GM23248 (cell line): ENCODE measurements at regions not wholly inside any gene's neighbourhood (a gene's known extent, or its start where the extent isn't known, plus 50 kb on each side); places are given as distances from the start of the nearest gene placed in this dataset.
"Not testable (repeated sequence)": the region's sequence is repeated elsewhere in the genome, so short reads cannot be mapped to it uniquely, and the experiment has no call there.

Experiments used
- DNase-seq: peaks from one replicate; pipeline ENCODE4 v3.0.0-alpha.2; 2015
- H2AFZ ChIP-seq: fragments of 200-600 bp; sonication (generic); 2 replicates; pipeline ENCODE4 v1.6.1; 2016; ENCODE audit warnings: antibody characterized with exemption
- H3F3A ChIP-seq: fragments of 200-600 bp; sonication (generic); 2 replicates; pipeline ENCODE4 v1.6.1; 2016; ENCODE audit warnings: mild to moderate bottlenecking, antibody characterized with exemption, mixed run types; ENCODE audit not compliant: insufficient read depth
- H3K27ac ChIP-seq: fragments of 200-600 bp; sonication (generic); 2 replicates; pipeline ENCODE4 v1.5.1; 2016; ENCODE audit warnings: mild to moderate bottlenecking
- H3K27me3 ChIP-seq: fragments of 200-600 bp; sonication (generic); replicated peaks from 2 replicates; pipeline ENCODE4 v1.6.1; 2016; ENCODE audit warnings: mild to moderate bottlenecking; ENCODE audit not compliant: insufficient read depth
- H3K36me3 ChIP-seq: fragments of 200-600 bp; sonication (generic); 2 replicates; pipeline ENCODE4 v1.6.1; 2016; ENCODE audit warnings: low read depth, mild to moderate bottlenecking
- H3K4me1 ChIP-seq: fragments of 200-600 bp; sonication (generic); 2 replicates; pipeline ENCODE4 v1.6.1; 2016; ENCODE audit warnings: mild to moderate bottlenecking; ENCODE audit not compliant: insufficient read depth
- H3K4me2 ChIP-seq: fragments of 200-600 bp; sonication (generic); one replicate; pipeline ENCODE4 v1.6.1; 2016; ENCODE audit warnings: mild to moderate bottlenecking; ENCODE audit not compliant: unreplicated experiment
- H3K4me3 ChIP-seq: fragments of 200-600 bp; sonication (generic); 2 replicates; pipeline ENCODE4 v1.5.1; 2016; ENCODE audit warnings: mild to moderate bottlenecking
- H3K79me2 ChIP-seq: fragments of 200-600 bp; sonication (generic); 2 replicates; pipeline ENCODE4 v1.6.1; 2016; ENCODE audit warnings: mild to moderate bottlenecking; ENCODE audit not compliant: insufficient read depth
- H3K9ac ChIP-seq: fragments of 200-600 bp; sonication (generic); 2 replicates; pipeline ENCODE4 v1.6.1; 2016; ENCODE audit warnings: mild to moderate bottlenecking
- H3K9me2 ChIP-seq: fragments of 200-600 bp; sonication (generic); 2 replicates; pipeline ENCODE4 v1.6.1; 2016; ENCODE audit warnings: mixed run types, mild to moderate bottlenecking, moderate library complexity; ENCODE audit not compliant: insufficient read depth
- H3K9me3 ChIP-seq: fragments of 200-600 bp; sonication (generic); one replicate; pipeline ENCODE4 v1.6.1; 2017; ENCODE audit warnings: low read depth
- H4K20me1 ChIP-seq: fragments of 200-600 bp; sonication (generic); 2 replicates; pipeline ENCODE4 v1.6.0; 2016; ENCODE audit not compliant: insufficient read depth
- EZH2 ChIP-seq: fragments of 200-600 bp; sonication (generic); IDR thresholded peaks from 2 replicates; pipeline ENCODE4 v1.6.1; 2018; ENCODE audit warnings: antibody characterized with exemption, mild to moderate bottlenecking; ENCODE audit not compliant: insufficient read depth, poor library complexity, severe bottlenecking
- EZH2phosphoT487 ChIP-seq: fragments of 200-600 bp; sonication (generic); IDR thresholded peaks from 2 replicates; pipeline ENCODE4 v1.6.1; 2018; ENCODE audit warnings: antibody characterized with exemption, moderate library complexity, mild to moderate bottlenecking, low read depth; ENCODE audit not compliant: insufficient read depth
- whole genome bisulfite sequencing, 2 experiments: methylation state at CpG; one replicate each; pipeline ENCODE4 v1.1.6; 2015 to 2017; ENCODE audit warnings: low lambda C conversion rate in 2 of 2, low coverage in 1 of 2; ENCODE audit errors: missing lambda C conversion rate in 2 of 2; 5-methylcytosine and 5-hydroxymethylcytosine counted together
- in situ Hi-C: fragments of 300-500 bp; cut with MboI; formaldehyde crosslinking; loops from 2 replicates; pipeline ENCODE4 v1.15.0; 2020

- Histone ChIP-seq H2AFZ (no peak overlapping the region; the same call in 1 of the 2 replicates), H3K27ac (peak overlapping the region; percentile 67)
- DNase-seq: no peak
These were observed 234.0 kb upstream of the SLIT2 start for GRCh38 chr4:20017777-20018115.

GRCh38 chr4:20017070-20017776 lies 234.5 kb upstream of the SLIT2 start:
- peak overlapping the region; percentile 41 for H3K9ac ChIP-seq
- peak; percentile 86 for DNase-seq

More at GRCh38 chr4:20017777-20018115, 234.0 kb upstream of the SLIT2 start:
- H3K36me3 ChIP-seq: no peaks in the 10 kb centered on the region
- H3F3A ChIP-seq: peaks cover 34% of the 10 kb centered on the region
- H3K79me2 ChIP-seq: no peaks in the 10 kb centered on the region
- H3K9me3 ChIP-seq: no peaks in the 10 kb centered on the region
- H3K4me1 ChIP-seq: peaks cover 32% of the 10 kb centered on the region
- peak overlapping the region; percentile 43 for H3K4me3 ChIP-seq
- 36 to 39% methylated on average over 3 of the region's 3 CpGs for WGBS, 2 experiments
- TF ChIP-seq EZH2phosphoT487 (no peak), EZH2 (no peak)
- peak overlapping the region; percentile 41; the same call in 1 of the 2 replicates for H3K9ac ChIP-seq
- H4K20me1 ChIP-seq: no peaks in the 10 kb centered on the region
- in situ Hi-C loops: no loop called here
- H3K27me3 ChIP-seq: no peaks in the 10 kb centered on the region
- H3K9me2 ChIP-seq: no peaks in the 10 kb centered on the region
- H3K4me2 ChIP-seq: peak overlapping the region; percentile 32

GRCh38 chr4:20015636-20016224 lies 236.0 kb upstream of the SLIT2 start:
- Histone ChIP-seq H2AFZ (no peak overlapping the region), H4K20me1 (no peaks in the 10 kb centered on the region), H3K36me3 (no peaks in the 10 kb centered on the region), H3F3A (peaks cover 39% of the 10 kb centered on the region), H3K4me2 (no peak overlapping the region), H3K79me2 (no peaks in the 10 kb centered on the region), H3K9ac (no peak overlapping the region), H3K27me3 (no peaks in the 10 kb centered on the region), H3K27ac (no peak overlapping the region), H3K4me3 (no peak overlapping the region), H3K4me1 (peaks cover 44% of the 10 kb centered on the region), H3K9me2 (no peaks in the 10 kb centered on the region), H3K9me3 (no peaks in the 10 kb centered on the region)
- in situ Hi-C loops: no loop called here
- DNase-seq: no peak
- TF ChIP-seq EZH2phosphoT487: no peak
- no peak for TF ChIP-seq EZH2
- 83 to 85% methylated on average over 4 of the region's 4 CpGs for WGBS, 2 experiments

More at GRCh38 chr4:20017070-20017776, 234.5 kb upstream of the SLIT2 start:
- in situ Hi-C loops: no loop called here
- H3K4me3 ChIP-seq: peak overlapping the region; percentile 43
- H4K20me1 ChIP-seq: no peaks in the 10 kb centered on the region
- H3K27me3 ChIP-seq: no peaks in the 10 kb centered on the region
- H3K36me3 ChIP-seq: no peaks in the 10 kb centered on the region
- H3K4me1 ChIP-seq: peaks cover 32% of the 10 kb centered on the region
- peak overlapping the region; percentile 67 for H3K27ac ChIP-seq
- no peaks in the 10 kb centered on the region for H3K9me3 ChIP-seq
- H3K4me2 ChIP-seq: peak overlapping the region; percentile 32
- peaks cover 34% of the 10 kb centered on the region for H3F3A ChIP-seq
- H2AFZ ChIP-seq: no peak overlapping the region; the same call in 1 of the 2 replicates
- no peak for TF ChIP-seq EZH2
- TF ChIP-seq EZH2phosphoT487: no peak
- no peaks in the 10 kb centered on the region for H3K9me2 ChIP-seq
- 4 to 8% methylated on average over 1 of the region's 1 CpG for WGBS, 2 experiments
- no peaks in the 10 kb centered on the region for H3K79me2 ChIP-seq

- H4K20me1 ChIP-seq, H3K27ac ChIP-seq, H3K9me3 ChIP-seq, H3K27me3 ChIP-seq, H3K36me3 ChIP-seq, H3K9ac ChIP-seq, H3K4me1 ChIP-seq, H2AFZ ChIP-seq, H3K9me2 ChIP-seq, H3F3A ChIP-seq, DNase-seq, in situ Hi-C loops, H3K4me3 ChIP-seq, H3K79me2 ChIP-seq, H3K4me2 ChIP-seq: not testable (repeated sequence)
- WGBS, 2 experiments: 85 to 92% methylated on average over 24 to 48 of the region's 52 CpGs
These were observed 247.7 kb upstream of the SLIT2 start for GRCh38 chr4:20003836-20004558.
